Endothelial cell of umbilical vein (primary cell): ENCODE measurements at regions not wholly inside any gene's neighbourhood (a gene's known extent, or its start where the extent isn't known, plus 50 kb on each side); places are given as distances from the start of the nearest gene placed in this dataset.

Experiments used
- BruUV-seq: library from RNA; stranded (reverse); fragments of 400-500 nt; replicated peaks from 2 replicates; lab custom pipeline; 2021; lab: Mats Ljungman, UMichigan
- CTCF ChIA-PET: fragments of 300-600, 350-600 bp; sonication (Branson Sonifier 250); formaldehyde crosslinking; loops from one replicate; lab custom pipeline; 2021; ENCODE audit warnings: antibody characterized with exemption, inconsistent platforms; lab: Charles Lee
- POLR2A ChIA-PET: fragments of 300-600, 350-600 bp; sonication (Branson Sonifier 250); formaldehyde crosslinking; loops from one replicate; lab custom pipeline; 2021; ENCODE audit warnings: antibody characterized with exemption, inconsistent platforms; lab: Charles Lee
- DNase-seq: peaks from one replicate; pipeline ENCODE4 v3.0.0-alpha.2; 2011; ENCODE audit warnings: low read depth, low spot score
- FAIRE-seq: peaks from 2 replicates; lab custom pipeline; 2011; peaks lifted over from hg19 to GRCh38; lab: Jason Lieb, UNC
- H2AFZ ChIP-seq: 2 replicates; pipeline ENCODE4 v1.6.0; 2012; ENCODE audit warnings: low read depth, low read length, control low read depth, inconsistent platforms
- H3K27ac ChIP-seq: 2 replicates; pipeline ENCODE4 v1.5.1; 2011; ENCODE audit warnings: low read depth, mild to moderate bottlenecking, control low read depth, low read length, moderate library complexity; ENCODE audit not compliant: insufficient read depth
- H3K27me3 ChIP-seq, 2 experiments: 2 replicates each; pipeline versions ENCODE4 v1.6.0 to v1.6.1; 2011; ENCODE audit warnings: low read length in 2 of 2, mixed read lengths in 1 of 2; ENCODE audit not compliant: control insufficient read depth in 2 of 2, insufficient read depth in 2 of 2
- H3K36me3 ChIP-seq, 2 experiments: 2 replicates in 1 of 2; 3 replicates in 1 of 2; pipeline ENCODE4 v1.5.1; 2011; ENCODE audit warnings: low read length in 2 of 2, mild to moderate bottlenecking in 1 of 2, moderate library complexity in 1 of 2; ENCODE audit not compliant: control insufficient read depth in 2 of 2, insufficient read depth in 2 of 2; ENCODE audit errors: extremely low read depth in 1 of 2
- H3K4me1 ChIP-seq: 3 replicates; pipeline ENCODE4 v1.5.1; 2011; ENCODE audit warnings: mild to moderate bottlenecking, low read length; ENCODE audit not compliant: control insufficient read depth, insufficient read depth; ENCODE audit errors: extremely low read depth
- H3K4me2 ChIP-seq: 2 replicates; pipeline ENCODE4 v1.6.1; 2011; ENCODE audit warnings: low read length, control low read depth, mixed read lengths; ENCODE audit not compliant: insufficient read depth
- H3K4me3 ChIP-seq, 3 experiments: fragments of 200-600 bp in 1 of 3; sonication (generic), shearing (Covaris generic) in 1 of 3; replicated peaks in 1 of 3; 2 replicates each; pipeline ENCODE4 v1.5.1; 2011 to 2016; ENCODE audit warnings: control low read depth in 3 of 3, low read length in 3 of 3, mild to moderate bottlenecking in 2 of 3, inconsistent platforms in 1 of 3, low read depth in 1 of 3, moderate library complexity in 1 of 3; ENCODE audit not compliant: insufficient read depth in 1 of 3
- H3K79me2 ChIP-seq: 2 replicates; pipeline ENCODE4 v1.6.0; 2012; ENCODE audit warnings: low read length, inconsistent platforms; ENCODE audit not compliant: control insufficient read depth, insufficient read depth
- H3K9ac ChIP-seq: replicated peaks from 2 replicates; pipeline ENCODE3; 2011; ENCODE audit warnings: low read length, control low read depth; ENCODE audit not compliant: insufficient read depth; ENCODE audit errors: extremely low read depth
- H3K9me1 ChIP-seq: replicated peaks from 3 replicates; pipeline ENCODE4 v1.6.0; 2011; ENCODE audit warnings: mild to moderate bottlenecking, low read length; ENCODE audit not compliant: control insufficient read depth, insufficient read depth; ENCODE audit errors: extremely low read depth
- H3K9me3 ChIP-seq: replicated peaks from 2 replicates; pipeline ENCODE4 v1.5.1; 2012; ENCODE audit warnings: low read length, inconsistent platforms; ENCODE audit not compliant: control insufficient read depth, insufficient read depth
- H4K20me1 ChIP-seq: replicated peaks from 2 replicates; pipeline ENCODE3; 2011; ENCODE audit warnings: mild to moderate bottlenecking, low read length; ENCODE audit not compliant: control insufficient read depth, insufficient read depth; ENCODE audit errors: extremely low read depth
- CTCF ChIP-seq, 2 donors: IDR thresholded peaks; 1 replicate in 1 of 2; 2 replicates in 1 of 2; pipeline ENCODE4 v1.5.1; 2011; ENCODE audit warnings: low read length in 2 of 2, mild to moderate bottlenecking in 2 of 2, moderate library complexity in 2 of 2, control low read depth in 1 of 2, inconsistent platforms in 1 of 2, low read depth in 1 of 2; ENCODE audit not compliant: insufficient read depth in 1 of 2; ENCODE audit errors: extremely low read depth in 1 of 2
- EZH2 ChIP-seq: IDR thresholded peaks from 2 replicates; pipeline ENCODE4 v1.6.1; 2012; ENCODE audit warnings: borderline replicate concordance, low read depth, mild to moderate bottlenecking, moderate library complexity, low read length, inconsistent platforms; ENCODE audit not compliant: severe bottlenecking
- FOS ChIP-seq: IDR thresholded peaks from 2 replicates; pipeline ENCODE4 v1.6.1; 2011; ENCODE audit warnings: mild to moderate bottlenecking, low read length, moderate library complexity, borderline replicate concordance; ENCODE audit not compliant: insufficient read depth
- GATA2 ChIP-seq: IDR thresholded peaks from 2 replicates; pipeline ENCODE4 v1.7.0; 2011; ENCODE audit warnings: low read depth, mild to moderate bottlenecking, moderate library complexity, mixed read lengths, low read length; ENCODE audit not compliant: insufficient read length, insufficient read depth
- JUN ChIP-seq: IDR thresholded peaks from 2 replicates; pipeline ENCODE4 v1.6.1; 2011; ENCODE audit warnings: borderline replicate concordance, low read depth; ENCODE audit not compliant: insufficient read length, insufficient read depth
- MYC ChIP-seq: IDR thresholded peaks from one replicate; pipeline ENCODE4 v1.6.1; 2011; ENCODE audit warnings: mild to moderate bottlenecking, low read depth, low read length
- POLR2A ChIP-seq: IDR thresholded peaks from 2 replicates; pipeline ENCODE4 v1.6.1; 2012; ENCODE audit warnings: low read depth, mild to moderate bottlenecking, control low read depth, low read length
- POLR2AphosphoS5 ChIP-seq: IDR thresholded peaks from 2 replicates; pipeline ENCODE4 v1.6.1; 2012; ENCODE audit warnings: low read depth, mild to moderate bottlenecking, control low read depth, low read length, moderate library complexity; ENCODE audit not compliant: insufficient read depth
- dilution Hi-C: fragments of 300-500 bp; cut with MboI; formaldehyde crosslinking; loops from one replicate; pipeline ENCODE4 v1.15.0; 2019; ENCODE audit warnings: low sequenced_read_pairs; ENCODE audit not compliant: extremely low pct_ligation_motif_present
- intact Hi-C: fragments of 100-400 bp; cut with micrococcal nuclease; formaldehyde crosslinking; loops from one replicate; pipeline ENCODE4 v1.10.0; 2022
- TF ChIP-seq, protein P1 (sequence below): IDR thresholded peaks from 2 replicates; pipeline ENCODE4 v1.6.1; 2011; ENCODE audit not compliant: insufficient read depth, insufficient read length

GRCh38 chr3:160076519-160076918, 87.9 kb downstream of the IL12A start:
- ChIA-PET POLR2A (no interaction called here), CTCF (no interaction called here)
- no peaks in the 10 kb centered on the region for H3K27me3 ChIP-seq
- H2AFZ ChIP-seq, result no peak overlapping the region
- no peak overlapping the region for H3K27ac ChIP-seq
- no peaks in the 10 kb centered on the region for H3K9me1 ChIP-seq
- TF ChIP-seq POLR2AphosphoS5 (no peak), GATA2 (no peak), CTCF (IDR thresholded peaks at IDR 0.05; ENCODE audit: extremely low read depth in 1 of 2, insufficient read depth in 1 of 2, low read depth in 1 of 2, low read length in 2 of 2) (no peak), POLR2A (no peak), JUN (no peak), MYC (no peak), FOS (no peak), EZH2 (no peak)
- TF ChIP-seq, protein P1, sequence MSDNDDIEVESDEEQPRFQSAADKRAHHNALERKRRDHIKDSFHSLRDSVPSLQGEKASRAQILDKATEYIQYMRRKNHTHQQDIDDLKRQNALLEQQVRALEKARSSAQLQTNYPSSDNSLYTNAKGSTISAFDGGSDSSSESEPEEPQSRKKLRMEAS, result no peak
- no peak overlapping the region for H3K9ac ChIP-seq
- no peak overlapping the region for H3K4me2 ChIP-seq
- intact Hi-C loops, result no loop called here
- no peaks in the 10 kb centered on the region for H3K36me3 ChIP-seq
- FAIRE-seq, result no peak
- no peak overlapping the region for H3K4me3 ChIP-seq
- H3K9me3 ChIP-seq, result no peaks in the 10 kb centered on the region
- H3K4me1 ChIP-seq, result no peaks in the 10 kb centered on the region
- no peaks in the 10 kb centered on the region for H4K20me1 ChIP-seq
- no peak for DNase-seq
- H3K79me2 ChIP-seq, result no peaks in the 10 kb centered on the region
- no TSS peak for BruUV-seq
- dilution Hi-C loops, result no loop called here
